Activated CD4-positive, CD25-positive, alpha-beta regulatory T cell treated with anti-CD3 and anti-CD28 coated beads, Interleukin-2, amount 50 U/mL, for 16 hours (primary cell): ENCODE measurements at regions not wholly inside any gene's neighbourhood (a gene's known extent, or its start where the extent isn't known, plus 50 kb on each side); places are given as distances from the start of the nearest gene placed in this dataset.

Experiments
- DNase-seq: peaks from one replicate; pipeline ENCODE4 v3.0.0-alpha.2; 2020; ENCODE audit warnings: low read depth, low spot score

DNA sequence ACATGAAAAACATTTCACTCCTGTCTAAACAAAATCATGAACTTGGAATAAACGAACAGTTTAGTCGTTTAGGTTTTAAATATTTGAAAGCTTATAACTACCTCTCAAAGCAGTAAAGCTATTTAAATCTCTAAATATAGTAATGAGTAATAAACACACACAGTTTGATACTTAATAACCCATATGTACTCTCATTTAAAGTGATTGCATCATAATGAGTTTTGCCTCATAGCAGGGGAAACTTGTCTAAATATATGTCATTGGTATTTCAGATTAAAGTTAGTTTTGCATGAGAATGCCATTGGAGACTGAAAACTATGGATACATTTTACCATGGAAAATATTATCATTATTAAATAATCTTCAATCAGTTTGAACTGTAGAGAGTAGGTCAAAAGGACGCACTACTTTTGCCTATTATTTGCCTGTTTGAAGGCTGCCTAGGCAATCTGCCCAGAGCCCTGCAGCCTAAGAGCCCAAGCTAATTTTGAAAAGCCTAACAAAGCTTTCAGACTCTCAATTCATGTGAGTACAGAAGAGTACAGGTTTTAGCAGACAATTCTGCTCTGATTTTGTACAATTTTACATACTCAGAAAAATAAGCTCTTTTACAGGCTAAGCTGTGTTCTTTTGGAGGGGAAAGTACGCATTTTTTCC is 632.8 kb downstream of the HACE1 start:
- DNase-seq, result no peak

DNA sequence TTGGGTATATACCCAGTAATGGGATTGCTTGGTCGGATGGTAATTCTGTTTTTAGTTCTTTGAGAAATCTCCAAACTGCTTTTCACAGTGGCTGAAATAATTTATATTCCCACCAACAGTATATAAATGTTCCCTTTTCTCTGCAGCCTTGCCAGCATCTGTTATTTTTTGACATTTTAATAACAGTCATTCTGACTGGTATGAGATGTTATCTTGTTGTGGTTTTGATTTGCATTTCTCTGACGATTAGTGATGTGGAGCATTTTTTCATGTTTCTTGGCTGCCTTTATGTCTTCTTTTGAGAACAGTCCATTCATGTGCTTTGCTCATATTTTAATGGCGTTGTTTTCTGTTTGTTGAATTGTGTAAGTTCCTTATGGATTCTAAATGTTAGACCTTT is 641.6 kb downstream of the HACE1 start:
- no peak for DNase-seq

DNA sequence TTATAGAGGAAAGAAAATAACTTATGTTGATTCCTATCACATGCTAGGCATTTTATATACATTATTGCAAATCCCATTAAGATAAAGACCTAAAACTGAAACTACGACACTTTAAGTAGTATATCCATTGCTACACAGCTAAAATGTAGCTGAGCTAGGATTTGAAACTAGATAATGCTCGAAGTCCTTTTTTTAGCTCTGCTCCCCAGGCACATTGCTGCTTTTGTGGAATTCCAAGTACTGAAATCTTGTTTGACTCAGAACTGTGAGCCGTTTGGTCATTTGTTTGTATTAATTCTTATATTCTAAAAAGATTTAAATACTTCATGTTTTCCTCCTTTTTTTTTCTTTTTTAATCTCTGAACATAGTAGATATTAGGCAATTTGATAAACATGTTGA is 644.8 kb downstream of the HACE1 start:
- DNase-seq, result no peak

DNA sequence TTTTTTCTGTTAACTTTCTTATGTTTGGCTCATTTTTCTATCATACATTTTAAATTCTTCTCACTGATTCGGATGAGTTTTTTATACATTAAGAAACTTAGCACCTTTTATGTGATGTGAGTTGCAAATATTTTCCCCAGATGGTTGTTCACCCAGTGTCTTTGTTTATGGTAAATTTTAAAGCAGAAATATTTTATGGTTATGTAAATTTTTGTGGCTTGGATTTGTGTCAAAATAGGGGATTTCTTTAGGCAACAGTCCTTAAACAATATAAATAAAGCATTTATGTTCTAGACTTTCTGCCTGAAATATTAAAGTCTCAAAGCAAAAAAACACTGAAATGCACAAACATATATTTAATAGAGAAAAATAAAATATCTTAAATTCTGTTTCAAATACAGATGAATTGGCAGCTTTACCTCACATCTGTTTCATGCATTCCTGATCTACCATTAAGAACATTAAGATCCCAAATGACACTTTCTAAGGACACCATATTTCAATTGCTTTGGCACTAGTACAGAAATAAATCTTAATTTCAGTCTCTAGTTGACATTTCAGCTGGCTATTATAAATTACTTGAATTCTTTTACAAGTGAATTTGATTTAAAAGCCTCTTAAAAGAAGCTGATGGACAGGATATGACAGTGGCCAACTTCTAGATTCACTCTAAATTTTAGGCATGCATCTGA is 646.6 kb downstream of the HACE1 start:
- no peak for DNase-seq

DNA sequence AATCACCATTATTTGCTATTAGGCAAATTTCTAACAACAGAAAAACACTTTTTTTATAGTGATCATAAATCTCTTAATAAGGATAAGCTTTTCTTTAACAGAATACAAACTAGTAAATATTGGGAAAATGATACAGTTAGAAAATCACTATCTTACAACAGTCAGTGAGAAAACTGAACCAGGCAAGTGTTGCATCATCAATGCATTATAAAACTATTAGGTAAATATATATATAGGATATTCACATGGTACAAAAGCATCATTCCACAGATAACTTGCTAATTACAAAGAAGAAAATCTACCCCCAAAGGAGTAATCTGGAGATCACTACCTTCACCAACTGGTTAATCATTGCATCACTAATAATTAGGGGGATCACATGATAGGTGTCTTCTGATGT is 652.1 kb downstream of the HACE1 start:
- no peak for DNase-seq

DNA sequence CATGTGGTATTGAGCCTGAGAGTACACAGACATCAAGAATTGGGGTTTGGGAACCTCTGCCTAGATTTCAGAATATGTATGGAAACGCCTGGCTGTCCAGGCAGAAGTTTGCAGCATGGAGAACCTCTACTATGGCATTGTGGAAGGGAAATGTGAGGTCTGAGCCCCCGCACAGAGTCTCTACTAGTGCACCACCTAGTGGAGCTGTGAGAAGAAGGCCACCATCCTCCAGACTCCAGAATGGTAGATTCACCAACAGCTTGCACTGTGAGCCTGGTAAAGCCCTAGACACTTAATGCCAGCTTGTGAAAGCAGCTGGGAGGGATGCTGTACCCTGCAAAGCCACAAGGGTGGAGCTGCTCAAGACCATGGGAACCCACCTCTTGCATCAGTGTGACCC is 658.2 kb downstream of the HACE1 start:
- no peak for DNase-seq

DNA sequence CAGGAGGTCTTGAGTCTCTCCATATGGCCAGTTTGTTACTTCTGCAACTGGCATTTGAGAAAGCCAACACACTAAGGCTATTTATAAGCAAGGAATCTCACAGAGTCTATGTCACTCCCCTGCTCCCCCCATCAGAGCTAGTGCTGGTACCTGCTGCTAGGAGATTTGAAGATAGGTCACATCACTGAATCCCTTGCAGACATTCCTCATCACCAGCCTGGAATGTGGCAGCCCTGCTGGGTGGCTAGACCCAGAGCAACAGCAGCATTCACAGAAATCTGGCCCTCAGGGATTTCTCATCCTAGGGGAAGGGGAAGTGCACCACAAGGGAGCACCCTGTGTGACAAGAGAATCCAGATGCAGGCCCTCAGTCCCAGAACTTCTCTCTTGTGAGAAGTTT is 672.1 kb downstream of the HACE1 start:
- no peak for DNase-seq

DNA sequence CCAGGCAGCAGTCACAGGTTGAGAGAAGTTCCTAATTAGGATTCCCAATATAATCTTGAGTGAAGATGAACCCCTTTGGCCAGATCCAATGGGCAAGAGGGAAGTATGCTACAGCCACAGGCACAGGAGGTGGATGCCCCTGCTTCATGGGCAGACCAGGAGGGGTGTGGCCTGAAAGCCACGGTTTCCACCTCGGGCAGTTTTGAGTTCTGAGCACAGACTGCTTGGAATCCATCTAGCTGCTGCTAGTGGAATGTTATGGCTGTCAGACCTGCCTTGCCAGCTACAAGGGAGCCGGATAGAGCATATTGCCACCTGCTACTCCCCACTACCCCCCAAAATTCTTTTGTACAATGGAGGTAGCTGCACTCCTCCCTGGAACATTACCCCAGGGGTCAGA is 672.9 kb downstream of the HACE1 start:
- no peak for DNase-seq

DNA sequence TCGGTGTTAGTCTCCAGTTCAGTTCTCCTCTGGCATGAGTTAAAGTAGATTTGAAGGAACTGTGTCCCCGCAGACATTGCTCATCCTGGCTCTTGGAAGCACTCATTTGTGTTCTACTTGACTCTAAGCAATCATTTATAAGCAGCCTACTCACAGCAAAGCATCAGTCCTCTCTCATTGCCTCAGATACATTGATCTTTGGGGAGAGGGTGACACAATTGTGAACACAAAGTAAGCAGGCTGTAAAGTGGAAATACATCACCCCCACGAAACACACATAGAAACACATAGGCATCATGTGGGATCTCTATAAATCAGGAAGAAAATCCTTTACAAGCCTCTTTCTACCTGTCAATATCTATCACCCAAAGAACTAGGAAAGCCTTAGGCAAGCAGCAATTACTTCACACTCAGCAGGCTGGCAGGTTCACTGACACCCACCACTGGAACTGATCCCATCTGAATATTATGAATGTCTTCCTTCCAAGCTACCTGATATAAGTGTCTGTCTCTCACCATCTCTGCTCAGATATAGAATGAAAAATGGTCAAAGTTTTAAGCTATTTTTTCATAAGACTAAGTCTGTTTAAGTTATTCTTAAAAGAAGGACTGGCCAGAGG is 675.8 kb downstream of the HACE1 start:
- no peak for DNase-seq

DNA sequence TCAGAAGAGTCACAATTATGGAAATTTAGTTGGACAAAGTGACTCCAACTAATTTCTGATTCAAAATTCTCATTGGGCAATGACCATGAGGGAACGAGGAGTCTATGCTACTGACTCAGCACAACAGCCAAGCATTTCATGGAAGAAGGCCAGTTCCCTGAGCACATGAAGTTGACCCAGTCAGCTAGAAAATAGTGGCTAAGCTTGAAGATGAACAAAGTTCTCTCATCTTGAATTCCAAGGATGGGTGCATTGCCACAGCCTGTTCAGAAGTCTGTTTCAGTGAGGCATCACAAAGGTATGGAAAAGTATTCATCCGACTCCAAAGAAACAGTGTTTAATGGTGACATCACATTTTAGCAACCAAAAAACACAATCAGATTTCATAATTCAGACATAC is 676.9 kb downstream of the HACE1 start:
- no peak for DNase-seq

DNA sequence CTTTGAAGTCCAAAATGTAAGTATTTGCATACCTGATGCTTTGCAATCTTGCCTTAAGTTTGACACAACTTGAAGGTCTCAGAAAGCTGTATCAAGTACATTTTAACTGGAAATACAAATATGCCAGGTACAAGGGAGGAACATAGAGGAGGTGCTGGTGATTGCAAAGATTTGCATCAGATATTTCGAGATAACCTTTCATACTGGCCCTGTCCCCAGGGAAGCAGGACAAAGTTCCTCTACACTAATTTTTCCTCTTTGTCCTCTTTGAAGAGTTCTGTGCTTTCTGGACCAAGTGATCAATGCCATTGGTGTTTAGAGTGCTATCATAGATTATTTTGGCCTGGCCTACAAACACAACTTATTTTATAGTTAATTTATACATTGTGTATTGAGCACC is 686.1 kb downstream of the HACE1 start:
- no peak for DNase-seq

DNA sequence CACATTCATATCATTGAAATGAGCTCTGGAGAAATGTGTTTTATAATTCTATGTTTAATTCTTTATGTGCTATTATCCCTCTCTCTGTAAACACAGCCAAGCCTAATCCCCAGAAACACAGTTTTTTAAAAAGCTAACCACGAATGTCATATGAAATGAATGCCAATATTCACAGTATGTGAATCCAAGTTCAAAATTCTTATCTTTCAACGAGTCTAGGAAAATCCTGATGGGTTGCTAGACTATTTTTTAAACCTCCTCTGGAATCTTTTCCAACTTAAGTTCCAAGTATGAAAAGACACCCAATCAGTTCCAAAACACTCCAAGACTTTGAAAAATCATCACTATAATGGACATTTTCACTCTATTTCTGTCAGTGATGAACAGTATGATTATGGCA is 689.3 kb downstream of the HACE1 start:
- no peak for DNase-seq

DNA sequence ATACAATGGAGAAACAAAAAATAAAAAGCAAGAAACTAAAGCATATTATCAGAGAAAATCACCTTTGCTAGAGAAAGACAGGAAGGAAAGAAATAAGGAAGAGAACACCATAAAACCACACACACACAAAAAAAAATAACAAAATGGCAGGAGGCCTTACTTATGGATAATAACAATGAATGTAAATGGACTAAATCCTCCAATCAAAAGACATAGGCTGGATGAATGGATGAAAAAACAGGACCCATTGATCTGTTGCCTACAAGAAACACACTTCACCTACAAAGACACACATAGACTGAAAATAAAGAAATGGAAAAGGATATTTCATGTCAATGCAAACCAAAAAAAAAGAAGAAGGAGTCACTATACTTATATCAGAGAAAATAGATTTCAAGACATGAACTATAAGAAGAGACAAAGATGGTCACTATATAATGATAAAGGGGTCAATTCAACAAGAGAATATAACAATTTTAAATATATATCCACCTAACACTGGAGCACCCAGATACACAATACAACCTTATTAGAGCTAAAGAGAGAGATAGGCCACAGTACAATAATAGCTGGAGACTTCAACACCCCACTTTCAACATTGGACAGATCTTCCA is 693.6 kb downstream of the HACE1 start:
- DNase-seq, result no peak

DNA sequence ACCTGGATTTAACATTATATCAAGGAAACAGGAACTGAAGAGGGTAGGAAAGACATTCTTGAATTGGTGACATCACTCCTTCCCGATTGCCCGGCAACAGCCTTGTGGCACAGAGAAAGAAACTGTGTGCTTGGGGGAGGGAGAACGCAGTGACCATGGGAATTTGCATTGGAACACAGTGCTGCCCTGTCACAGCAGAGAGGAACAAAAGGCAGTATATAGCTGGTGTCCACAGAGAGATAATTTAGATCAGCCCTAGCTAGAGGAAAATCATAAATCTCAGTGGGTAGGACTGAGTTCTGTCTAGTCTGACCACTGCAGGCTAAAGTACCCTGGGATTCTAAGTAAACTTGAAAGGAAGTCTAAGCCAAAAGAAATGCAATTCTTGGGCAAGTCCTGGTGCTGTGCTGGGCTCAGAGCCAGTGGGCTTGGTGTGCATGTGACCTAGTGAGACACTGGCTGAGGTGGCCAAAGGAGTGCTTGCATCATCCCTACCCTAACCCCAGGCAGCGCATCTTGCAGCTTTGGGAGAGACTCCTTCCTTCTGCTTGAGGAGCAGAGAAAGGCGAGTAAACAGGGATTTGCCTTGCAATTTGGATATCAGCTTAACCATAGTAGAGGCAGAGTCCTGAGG is 697.6 kb downstream of the HACE1 start:
- no peak for DNase-seq

DNA sequence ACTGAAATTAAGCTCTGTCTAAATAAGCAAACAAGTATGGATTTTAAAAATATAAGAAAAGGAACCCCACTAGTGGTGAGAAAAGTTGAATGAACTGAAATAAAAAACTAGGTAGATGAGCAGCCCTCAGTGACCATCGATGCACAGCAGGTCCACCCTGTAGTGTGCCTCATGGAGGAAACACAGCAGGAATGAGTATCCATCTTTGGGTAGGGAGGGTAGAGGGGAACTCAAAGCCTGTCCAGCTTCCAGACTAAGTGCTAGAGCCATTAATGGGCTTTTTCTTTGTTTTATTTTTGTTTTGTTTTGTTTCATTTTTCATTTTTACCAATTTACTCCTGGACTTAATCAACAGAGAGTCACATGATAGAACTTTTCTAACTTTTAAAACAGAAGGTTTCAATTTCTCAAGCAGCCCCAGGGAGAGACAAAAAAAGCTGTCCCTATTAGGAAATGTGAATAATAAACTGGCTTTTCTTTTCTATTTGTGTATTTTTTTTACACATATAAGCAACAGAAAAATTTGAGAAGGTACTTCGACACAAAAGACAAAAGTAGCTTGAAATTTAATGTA is 700.6 kb downstream of the HACE1 start:
- DNase-seq, result no peak

DNA sequence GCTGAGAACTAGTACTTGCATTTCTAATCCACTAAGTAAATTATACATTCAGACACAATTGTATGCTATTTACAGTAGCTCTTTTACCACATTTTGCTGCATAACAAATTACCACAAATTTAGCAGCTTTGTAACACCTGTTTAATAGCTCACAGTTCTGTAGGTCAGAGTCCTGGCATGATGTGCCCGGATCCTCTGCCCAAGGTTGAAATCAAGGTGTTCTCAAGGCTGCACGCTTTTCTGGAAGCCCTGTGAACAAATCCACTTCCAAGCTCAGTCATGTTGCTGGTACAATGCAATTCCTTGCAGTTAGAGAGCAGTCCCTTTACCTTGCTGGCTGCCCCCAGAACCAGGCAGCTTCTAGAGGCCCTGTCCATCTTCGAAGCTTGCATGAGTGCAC is 716.0 kb downstream of the HACE1 start:
- no peak for DNase-seq

DNA sequence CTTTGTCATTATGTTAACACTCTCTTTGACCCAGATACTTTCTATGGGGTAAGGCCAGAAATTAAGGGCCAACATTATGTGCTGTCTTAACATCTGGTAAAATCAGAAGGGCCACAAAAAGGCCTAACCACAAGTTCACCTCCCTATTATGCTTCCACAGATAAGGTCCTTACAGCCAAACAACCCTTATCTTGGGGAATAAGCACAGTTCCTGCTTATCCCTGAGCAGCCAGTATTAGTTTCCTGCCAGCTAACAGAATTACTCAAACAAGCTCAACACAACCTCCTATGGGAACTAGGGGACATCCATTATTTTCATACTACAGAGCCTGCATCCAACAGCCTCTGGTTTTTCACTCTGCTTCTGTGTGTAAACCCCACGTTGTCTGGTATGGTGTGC is 724.8 kb downstream of the HACE1 start:
- DNase-seq, result no peak

DNA sequence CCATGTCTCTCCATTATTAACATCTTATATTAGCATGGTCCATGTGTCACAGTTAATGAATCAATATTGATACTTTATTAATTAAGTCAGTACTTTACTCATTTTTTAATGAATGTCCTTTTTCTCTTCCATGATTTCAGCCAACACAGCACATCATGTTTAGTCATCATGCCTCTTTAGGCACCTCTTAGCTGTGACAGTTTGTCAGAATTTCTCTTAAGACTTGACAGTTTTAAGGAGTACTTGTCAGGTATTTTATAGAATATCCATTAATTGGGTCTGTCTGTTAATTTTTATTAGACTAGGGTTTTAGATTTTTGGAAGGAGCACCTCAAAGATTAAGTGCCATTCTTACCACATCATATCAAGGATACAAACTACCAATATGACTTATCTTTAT is 729.4 kb downstream of the HACE1 start:
- no peak for DNase-seq

DNA sequence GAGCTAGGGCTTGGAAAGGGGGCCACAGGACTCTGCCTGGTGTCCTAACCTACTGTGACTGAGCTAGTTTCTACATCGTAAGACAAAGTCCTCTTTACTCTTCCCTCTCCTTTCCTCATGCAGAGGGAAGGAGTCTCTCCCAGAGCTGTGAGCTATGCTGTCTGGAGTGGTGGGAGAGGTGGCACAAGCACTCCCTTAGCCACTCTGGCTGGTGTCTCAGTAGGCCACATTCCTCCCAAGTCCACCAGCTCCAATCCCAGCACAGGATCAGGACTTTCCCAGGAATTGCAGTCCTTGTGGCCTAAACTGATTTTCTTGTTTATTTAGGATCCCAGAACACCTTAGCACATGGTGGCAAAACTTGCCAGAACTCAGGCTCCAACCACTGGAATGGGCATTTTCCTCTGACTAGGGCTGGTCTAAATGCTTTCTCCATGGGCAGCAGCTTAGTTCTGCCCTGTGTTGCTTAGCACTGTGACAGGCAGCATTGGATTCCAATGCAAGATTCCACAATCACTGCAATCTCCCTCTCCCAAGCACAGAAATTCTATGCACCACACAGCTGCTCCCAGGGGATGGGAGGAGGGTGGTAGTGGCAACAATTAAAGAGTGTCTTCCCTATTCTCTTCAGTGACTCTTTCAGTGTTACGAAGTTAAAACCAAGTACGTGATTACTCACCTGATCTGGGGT is 733.3 kb downstream of the HACE1 start:
- no peak for DNase-seq

DNA sequence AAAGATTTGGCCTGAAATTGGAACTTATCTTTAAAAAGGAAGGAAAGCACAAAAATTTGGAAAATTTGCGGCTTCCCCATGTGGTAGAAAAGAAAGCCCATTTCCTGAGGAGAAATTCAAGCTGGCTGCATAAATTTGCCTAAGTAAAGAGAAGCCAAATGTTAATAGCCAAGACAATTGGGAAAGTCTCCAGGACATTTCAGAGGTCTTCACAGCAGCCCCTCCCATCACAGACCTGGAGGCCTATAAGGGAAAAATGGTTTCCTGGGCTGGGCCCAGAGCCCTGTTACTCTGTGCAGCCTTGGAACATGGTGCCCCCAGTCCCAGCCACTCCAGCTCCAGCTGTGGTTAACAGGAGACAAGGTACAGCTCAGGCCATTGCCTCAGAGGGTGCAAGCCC is 736.5 kb downstream of the HACE1 start:
- no peak for DNase-seq

DNA sequence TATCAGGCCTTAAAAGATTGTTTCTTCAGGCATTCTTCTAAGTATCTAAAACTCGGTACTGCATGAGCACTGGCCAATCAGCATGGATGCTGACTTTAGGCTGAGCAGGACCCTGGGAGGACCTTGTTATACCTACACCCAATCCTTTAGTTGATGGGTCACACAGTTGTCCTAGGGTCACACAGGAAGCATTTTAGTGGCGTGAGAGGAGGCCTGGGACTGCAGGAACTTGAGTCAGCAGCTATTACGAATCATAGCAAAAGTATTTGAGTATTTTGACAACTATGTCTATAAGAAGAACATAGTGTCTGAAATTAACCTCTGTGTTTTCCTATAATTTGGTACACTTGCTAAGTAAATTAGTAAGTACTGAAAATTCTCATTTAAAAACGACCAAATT is 741.4 kb downstream of the HACE1 start:
- no peak for DNase-seq
